ENCODE measurements at regions not wholly inside any gene's neighbourhood (a gene's known extent, or its start where the extent isn't known, plus 50 kb on each side); places are given as distances from the start of the nearest gene placed in this dataset.

DNA sequence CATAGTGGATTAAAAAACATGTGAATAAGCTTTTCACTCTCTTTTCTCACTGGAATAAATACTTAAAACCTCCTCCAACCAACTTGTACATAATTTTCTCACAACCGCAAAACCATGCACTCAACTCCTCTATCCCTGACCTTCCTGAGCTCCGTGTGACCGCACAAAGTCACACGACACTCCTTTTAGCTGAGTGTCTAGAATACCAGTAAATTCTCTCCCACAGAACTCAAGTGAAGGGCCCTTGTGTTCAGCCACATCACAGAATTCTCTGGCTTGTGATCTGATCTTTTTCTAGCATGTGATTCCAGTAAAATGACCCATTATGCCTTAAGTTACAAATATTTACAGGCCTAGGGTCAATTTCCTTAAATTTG is 91.2 kb upstream of the ARL4C start:
- ChIA-PET POLR2A (ENCODE audit: partially characterized antibody) (no interaction called here), CTCF (ENCODE audit: partially characterized antibody) (interaction anchor here (1.0 to 2.3 kb wide), 4 partner anchors 9 to 90 kb away, joined by 3 to 11 read pairs (median 3); no protein-coding TSS in a partner anchor)
- no peaks in the 10 kb centered on the region for H3K79me1 ChIP-seq (ENCODE audit: low read depth, low read length)
- H3K27ac ChIP-seq (ENCODE audit: low read depth, low read length) = no peak overlapping the region
- no peaks in the 10 kb centered on the region for H3K27me3 ChIP-seq (replicated peaks in 1 of 4; ENCODE audit: control insufficient read depth in 3 of 4, extremely low read depth in 1 of 4, insufficient read depth in 3 of 4, low read length in 3 of 4)
- H3K4me1 ChIP-seq (replicated peaks in 1 of 4; ENCODE audit: control insufficient read depth in 3 of 4, insufficient read depth in 4 of 4, low read length in 3 of 4) = peaks cover 0 to 9% (median 0%) of the 10 kb centered on the region in 4 experiments; a peak in 2 of 7 replicates
- FAIRE-seq (no peak), DNase-seq (ENCODE audit: low read depth in 1 of 2, low spot score in 2 of 2) (no peak)
- no peak overlapping the region for H4K5ac ChIP-seq (ENCODE audit: insufficient read length, low read depth, low read length)
- no peak overlapping the region for H2AK5ac ChIP-seq (ENCODE audit: low read depth, low read length)
- no peak overlapping the region for H4K8ac ChIP-seq (ENCODE audit: extremely low read depth, insufficient read depth, low read length)
- no peaks in the 10 kb centered on the region for H4K20me1 ChIP-seq (replicated peaks in 1 of 2; ENCODE audit: control insufficient read depth in 1 of 2, insufficient read depth in 2 of 2, low read length in 2 of 2)
- H3K18ac ChIP-seq (ENCODE audit: extremely low read depth, low read length) = no peak overlapping the region
- no peak overlapping the region for H2BK120ac ChIP-seq (replicated peaks; ENCODE audit: low read depth, low read length)
- no peak overlapping the region for H3K23ac ChIP-seq (ENCODE audit: insufficient read length)
- WGBS, 2 experiments (ENCODE audit: extremely low coverage in 1 of 2, insufficient coverage in 1 of 2, insufficient read length in 1 of 2, insufficient replicate concordance in 2 of 2, low coverage in 1 of 2, low lambda C conversion rate in 2 of 2, missing lambda C conversion rate in 1 of 2) = 89 to 100% methylated on average over 1 to 4 of the region's 4 CpGs
- no peak overlapping the region for H2BK20ac ChIP-seq (ENCODE audit: low read length)
- no peak overlapping the region for H3K4me3 ChIP-seq (ENCODE audit: extremely low read depth in 1 of 4, insufficient read depth in 2 of 4, low read depth in 3 of 4, low read length in 4 of 4)
- H3K9ac ChIP-seq (replicated peaks in 1 of 4; ENCODE audit: extremely low read depth in 1 of 4, low read depth in 3 of 4, low read length in 3 of 4) = no peak overlapping the region
- H2BK5ac ChIP-seq (ENCODE audit: low read depth, low read length) = no peak overlapping the region
- no peak overlapping the region for H3K4ac ChIP-seq (replicated peaks; ENCODE audit: insufficient read length, low read depth, low read length)
- no peak overlapping the region for H3K4me2 ChIP-seq (ENCODE audit: insufficient read depth in 1 of 2, low read depth in 2 of 2, low read length in 2 of 2)
- no peaks in the 10 kb centered on the region for H3K79me2 ChIP-seq (ENCODE audit: control insufficient read depth in 1 of 2, insufficient read depth in 2 of 2, low read length in 2 of 2)
- H2AFZ ChIP-seq (ENCODE audit: low read length) = no peak overlapping the region
- no peak overlapping the region for H2BK12ac ChIP-seq (ENCODE audit: low read depth, low read length)
- H3K14ac ChIP-seq (ENCODE audit: insufficient read length) = no peak overlapping the region
- H3K9me3 ChIP-seq (ENCODE audit: insufficient read depth in 2 of 2, low read depth in 1 of 2, low read length in 1 of 2) = no peaks in the 10 kb centered on the region
- H3K56ac ChIP-seq (replicated peaks; ENCODE audit: insufficient read length, low read depth, low read length) = no peak overlapping the region
- H2BK15ac ChIP-seq (ENCODE audit: low read length) = no peak overlapping the region
- TF ChIP-seq, protein P1, sequence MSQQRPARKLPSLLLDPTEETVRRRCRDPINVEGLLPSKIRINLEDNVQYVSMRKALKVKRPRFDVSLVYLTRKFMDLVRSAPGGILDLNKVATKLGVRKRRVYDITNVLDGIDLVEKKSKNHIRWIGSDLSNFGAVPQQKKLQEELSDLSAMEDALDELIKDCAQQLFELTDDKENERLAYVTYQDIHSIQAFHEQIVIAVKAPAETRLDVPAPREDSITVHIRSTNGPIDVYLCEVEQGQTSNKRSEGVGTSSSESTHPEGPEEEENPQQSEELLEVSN (IDR thresholded peaks at IDR 0.05) = no peak
- no peak for TF ChIP-seq EP300 (IDR thresholded peaks at IDR 0.05; ENCODE audit: borderline replicate concordance in 1 of 2, low read depth in 2 of 2, low read length in 2 of 2)
- no peak for TF ChIP-seq BACH1 (IDR thresholded peaks at IDR 0.05; ENCODE audit: low read length)
- no peak for TF ChIP-seq EZH2 (IDR thresholded peaks at IDR 0.05; ENCODE audit: low read depth, low read length, severe bottlenecking)
- no peak for TF ChIP-seq CTBP2 (IDR thresholded peaks at IDR 0.05; ENCODE audit: borderline replicate concordance, insufficient read depth, insufficient read length, low read length)
- no peak for TF ChIP-seq JUN (IDR thresholded peaks at IDR 0.05; ENCODE audit: low read depth, low read length)
- no peak for TF ChIP-seq PHF8 (conservative IDR thresholded peaks at IDR 0.05; ENCODE audit: low read depth, low read length)
- no peak for TF ChIP-seq NANOG (IDR thresholded peaks at IDR 0.05; ENCODE audit: insufficient read depth, low read depth, low read length, poor library complexity, severe bottlenecking)
- TF ChIP-seq, protein P2, sequence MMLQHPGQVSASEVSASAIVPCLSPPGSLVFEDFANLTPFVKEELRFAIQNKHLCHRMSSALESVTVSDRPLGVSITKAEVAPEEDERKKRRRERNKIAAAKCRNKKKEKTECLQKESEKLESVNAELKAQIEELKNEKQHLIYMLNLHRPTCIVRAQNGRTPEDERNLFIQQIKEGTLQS (IDR thresholded peaks at IDR 0.05; ENCODE audit: insufficient read depth, low read depth, low read length) = no peak
- no peak for TF ChIP-seq SRF (IDR thresholded peaks at IDR 0.05; ENCODE audit: low read depth, low read length)
- TF ChIP-seq TBP (IDR thresholded peaks at IDR 0.05; ENCODE audit: low read depth, low read length) = no peak
- H4K91ac ChIP-seq (replicated peaks; ENCODE audit: insufficient read length, low read length) = no peak overlapping the region
- H3K36me3 ChIP-seq (ENCODE audit: control insufficient read depth in 2 of 4, insufficient read depth in 4 of 4, low read length in 3 of 4) = no peaks in the 10 kb centered on the region
- H3K23me2 ChIP-seq (ENCODE audit: low read depth, low read length) = peaks cover 2% of the 10 kb centered on the region; the same call in 1 of the 2 replicates
